ENCODE measurements at regions not wholly inside any gene's neighbourhood (a gene's known extent, or its start where the extent isn't known, plus 50 kb on each side); places are given as distances from the start of the nearest gene placed in this dataset.

GRCh38 chr1:182259229-182259872, 132.2 kb downstream of the GLUL start (continued):
- TF ChIP-seq RNF219 (CRISPR knock-in tag; IDR thresholded peaks at IDR 0.05) = 0 out of 2 replicates have a peak, but pooled peaks have one; percentile 69
- TF ChIP-seq ZNF707 (CRISPR knock-in tag; conservative IDR thresholded peaks at IDR 0.05) = no peak
- no peak for TF ChIP-seq NR2F6 (CRISPR knock-in tag; IDR thresholded peaks at IDR 0.05)
- no peak for TF ChIP-seq MYBL2 (IDR thresholded peaks at IDR 0.05; ENCODE audit: low read depth)
- TF ChIP-seq MYBL2 (CRISPR knock-in tag; IDR thresholded peaks at IDR 0.05; ENCODE audit: borderline replicate concordance) = no peak
- TF ChIP-seq, protein P1, sequence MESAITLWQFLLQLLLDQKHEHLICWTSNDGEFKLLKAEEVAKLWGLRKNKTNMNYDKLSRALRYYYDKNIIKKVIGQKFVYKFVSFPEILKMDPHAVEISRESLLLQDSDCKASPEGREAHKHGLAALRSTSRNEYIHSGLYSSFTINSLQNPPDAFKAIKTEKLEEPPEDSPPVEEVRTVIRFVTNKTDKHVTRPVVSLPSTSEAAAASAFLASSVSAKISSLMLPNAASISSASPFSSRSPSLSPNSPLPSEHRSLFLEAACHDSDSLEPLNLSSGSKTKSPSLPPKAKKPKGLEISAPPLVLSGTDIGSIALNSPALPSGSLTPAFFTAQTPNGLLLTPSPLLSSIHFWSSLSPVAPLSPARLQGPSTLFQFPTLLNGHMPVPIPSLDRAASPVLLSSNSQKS (CRISPR knock-in tag; IDR thresholded peaks at IDR 0.05) = no peak
- TF ChIP-seq SREBF1 (IDR thresholded peaks at IDR 0.05; ENCODE audit: borderline replicate concordance, low read depth, low read length) = no peak
- TF ChIP-seq ZZZ3 (IDR thresholded peaks at IDR 0.05) = no peak
- TF ChIP-seq C11orf30 (IDR thresholded peaks at IDR 0.05; ENCODE audit: low read depth) = no peak
- no peak for TF ChIP-seq ETS2 (tag; IDR thresholded peaks at IDR 0.05; ENCODE audit: borderline replicate concordance, poor library complexity, severe bottlenecking)
- TF ChIP-seq CTCF (IDR thresholded peaks at IDR 0.05 in 2 of 3, conservative IDR thresholded peaks at IDR 0.05 in 1 of 3; ENCODE audit: insufficient read depth in 2 of 3, low read depth in 1 of 3, low read length in 3 of 3) = no peak
- TF ChIP-seq, protein P2, sequence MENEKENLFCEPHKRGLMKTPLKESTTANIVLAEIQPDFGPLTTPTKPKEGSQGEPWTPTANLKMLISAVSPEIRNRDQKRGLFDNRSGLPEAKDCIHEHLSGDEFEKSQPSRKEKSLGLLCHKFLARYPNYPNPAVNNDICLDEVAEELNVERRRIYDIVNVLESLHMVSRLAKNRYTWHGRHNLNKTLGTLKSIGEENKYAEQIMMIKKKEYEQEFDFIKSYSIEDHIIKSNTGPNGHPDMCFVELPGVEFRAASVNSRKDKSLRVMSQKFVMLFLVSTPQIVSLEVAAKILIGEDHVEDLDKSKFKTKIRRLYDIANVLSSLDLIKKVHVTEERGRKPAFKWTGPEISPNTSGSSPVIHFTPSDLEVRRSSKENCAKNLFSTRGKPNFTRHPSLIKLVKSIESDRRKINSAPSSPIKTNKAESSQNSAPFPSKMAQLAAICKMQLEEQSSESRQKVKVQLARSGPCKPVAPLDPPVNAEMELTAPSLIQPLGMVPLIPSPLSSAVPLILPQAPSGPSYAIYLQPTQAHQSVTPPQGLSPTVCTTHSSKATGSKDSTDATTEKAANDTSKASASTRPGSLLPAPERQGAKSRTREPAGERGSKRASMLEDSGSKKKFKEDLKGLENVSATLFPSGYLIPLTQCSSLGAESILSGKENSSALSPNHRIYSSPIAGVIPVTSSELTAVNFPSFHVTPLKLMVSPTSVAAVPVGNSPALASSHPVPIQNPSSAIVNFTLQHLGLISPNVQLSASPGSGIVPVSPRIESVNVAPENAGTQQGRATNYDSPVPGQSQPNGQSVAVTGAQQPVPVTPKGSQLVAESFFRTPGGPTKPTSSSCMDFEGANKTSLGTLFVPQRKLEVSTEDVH (IDR thresholded peaks at IDR 0.05; ENCODE audit: low read depth, partially characterized antibody) = no peak
- TF ChIP-seq COPS2 (conservative IDR thresholded peaks at IDR 0.05) = no peak
- TF ChIP-seq ZNF764 (CRISPR knock-in tag; IDR thresholded peaks at IDR 0.05; ENCODE audit: low read depth) = no peak
- no peak for TF ChIP-seq EGR1 (conservative IDR thresholded peaks at IDR 0.05)
- no peak for TF ChIP-seq SAP30 (IDR thresholded peaks at IDR 0.05; ENCODE audit: borderline replicate concordance, insufficient read depth, low read depth, low read length, poor library complexity, severe bottlenecking)

Measured in K562 (cell line).